ENCODE measurements at regions not wholly inside any gene's neighbourhood (a gene's known extent, or its start where the extent isn't known, plus 50 kb on each side); places are given as distances from the start of the nearest gene placed in this dataset.

DNA sequence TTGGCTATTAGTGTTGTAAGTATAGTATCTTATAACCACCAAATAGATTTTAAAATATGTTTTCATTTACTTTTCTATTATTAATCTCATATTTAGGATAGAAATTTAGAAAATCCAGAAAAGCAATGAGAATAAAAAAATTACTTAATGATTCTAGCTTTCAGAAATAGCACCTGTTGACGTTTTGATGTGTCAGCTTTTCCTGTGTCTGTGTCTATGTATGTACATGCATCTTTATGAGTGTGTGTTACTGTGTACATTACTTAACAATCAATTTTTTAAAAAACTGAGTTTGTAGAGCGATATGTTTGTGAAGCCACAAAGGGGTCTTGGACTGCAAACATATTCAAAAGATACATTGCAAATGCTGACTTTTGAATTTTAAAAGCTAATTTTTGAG lies 526.9 kb downstream of the BCKDHB start:
- TF ChIP-seq EP300 (IDR thresholded peaks at IDR 0.05) (no peak), POLR2A (IDR thresholded peaks at IDR 0.05) (no peak)
- TF ChIP-seq, protein P1, sequence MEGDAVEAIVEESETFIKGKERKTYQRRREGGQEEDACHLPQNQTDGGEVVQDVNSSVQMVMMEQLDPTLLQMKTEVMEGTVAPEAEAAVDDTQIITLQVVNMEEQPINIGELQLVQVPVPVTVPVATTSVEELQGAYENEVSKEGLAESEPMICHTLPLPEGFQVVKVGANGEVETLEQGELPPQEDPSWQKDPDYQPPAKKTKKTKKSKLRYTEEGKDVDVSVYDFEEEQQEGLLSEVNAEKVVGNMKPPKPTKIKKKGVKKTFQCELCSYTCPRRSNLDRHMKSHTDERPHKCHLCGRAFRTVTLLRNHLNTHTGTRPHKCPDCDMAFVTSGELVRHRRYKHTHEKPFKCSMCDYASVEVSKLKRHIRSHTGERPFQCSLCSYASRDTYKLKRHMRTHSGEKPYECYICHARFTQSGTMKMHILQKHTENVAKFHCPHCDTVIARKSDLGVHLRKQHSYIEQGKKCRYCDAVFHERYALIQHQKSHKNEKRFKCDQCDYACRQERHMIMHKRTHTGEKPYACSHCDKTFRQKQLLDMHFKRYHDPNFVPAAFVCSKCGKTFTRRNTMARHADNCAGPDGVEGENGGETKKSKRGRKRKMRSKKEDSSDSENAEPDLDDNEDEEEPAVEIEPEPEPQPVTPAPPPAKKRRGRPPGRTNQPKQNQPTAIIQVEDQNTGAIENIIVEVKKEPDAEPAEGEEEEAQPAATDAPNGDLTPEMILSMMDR (IDR thresholded peaks at IDR 0.05): no peak

Data from stomach (tissue), 4 donors.